IMR-90 (cell line): ENCODE measurements at regions not wholly inside any gene's neighbourhood (a gene's known extent, or its start where the extent isn't known, plus 50 kb on each side); places are given as distances from the start of the nearest gene placed in this dataset.

Experiments used
- ATAC-seq: fragments of 200-7000 bp; cut with Tn5 transposase; 2 replicates; pipeline ENCODE4 v1.9.1; 2020; ENCODE audit warnings: low read depth, mild to moderate bottlenecking, moderate library complexity
- BruUV-seq: library from RNA; stranded (reverse); fragments of 400-500 nt; replicated peaks from 2 replicates; lab custom pipeline; 2021; lab: Mats Ljungman, UMichigan
- CTCF ChIA-PET: fragments of 300-600 bp; formaldehyde crosslinking; extraction: SDS; loops from one replicate; lab custom pipeline; 2021; ENCODE audit warnings: antibody characterized with exemption; lab: Yijun Ruan, JAX
- POLR2A ChIA-PET: fragments of 300-600 bp; sonication (Branson Sonifier 250); formaldehyde crosslinking; loops from one replicate; lab custom pipeline; 2022; ENCODE audit warnings: antibody characterized with exemption; ENCODE audit not compliant: unreplicated experiment; lab: Charles Lee
- DNase-seq: peaks from one replicate; pipeline ENCODE4 v3.0.0; 2013
- H2AFZ ChIP-seq: replicated peaks from 2 replicates; pipeline ENCODE3; 2013; ENCODE audit warnings: low read length, mild to moderate bottlenecking; ENCODE audit not compliant: poor library complexity
- H2AK5ac ChIP-seq: 2 replicates; pipeline ENCODE4 v1.6.1; 2013; ENCODE audit warnings: low read depth, low read length, inconsistent platforms
- H2AK9ac ChIP-seq: replicated peaks from 2 replicates; pipeline ENCODE3; 2013; ENCODE audit warnings: mild to moderate bottlenecking, low read depth, low read length, moderate library complexity; ENCODE audit not compliant: poor library complexity
- H2BK120ac ChIP-seq: 2 replicates; pipeline ENCODE4 v1.6.1; 2013; ENCODE audit warnings: low read depth, low read length, inconsistent platforms
- H2BK15ac ChIP-seq: 3 replicates; pipeline ENCODE4 v1.6.1; 2013; ENCODE audit warnings: low read depth, low read length, inconsistent platforms
- H2BK20ac ChIP-seq: 2 replicates; pipeline ENCODE4 v1.6.1; 2013; ENCODE audit warnings: low read depth, mild to moderate bottlenecking, inconsistent platforms, low read length, moderate library complexity
- H2BK5ac ChIP-seq: 2 replicates; pipeline ENCODE4 v1.6.1; 2013; ENCODE audit warnings: mild to moderate bottlenecking, low read depth, low read length, inconsistent platforms; ENCODE audit not compliant: poor library complexity, severe bottlenecking
- H3K14ac ChIP-seq: replicated peaks from 2 replicates; pipeline ENCODE4 v1.6.1; 2013; ENCODE audit warnings: low read depth, low read length, inconsistent platforms
- H3K18ac ChIP-seq: 2 replicates; pipeline ENCODE4 v1.6.1; 2013; ENCODE audit warnings: low read depth, low read length, control low read depth
- H3K23ac ChIP-seq: 2 replicates; pipeline ENCODE4 v1.6.1; 2013; ENCODE audit warnings: low read depth, low read length, inconsistent platforms
- H3K27ac ChIP-seq: 2 replicates; pipeline ENCODE4 v1.5.1; 2013; ENCODE audit warnings: mild to moderate bottlenecking, control low read depth, low read length; ENCODE audit not compliant: insufficient read depth
- H3K27me3 ChIP-seq: 2 replicates; pipeline ENCODE4 v1.6.1; 2013; ENCODE audit warnings: low read length; ENCODE audit not compliant: control insufficient read depth, insufficient read depth
- H3K36me3 ChIP-seq: 2 replicates; pipeline ENCODE4 v1.6.1; 2013; ENCODE audit warnings: low read length, mixed read lengths; ENCODE audit not compliant: control insufficient read depth, insufficient read depth
- H3K4ac ChIP-seq: 2 replicates; pipeline ENCODE4 v1.6.1; 2013; ENCODE audit warnings: low read depth, low read length, inconsistent platforms
- H3K4me1 ChIP-seq: 2 replicates; pipeline ENCODE4 v1.6.1; 2013; ENCODE audit warnings: low read length, mixed read lengths; ENCODE audit not compliant: control insufficient read depth, insufficient read depth
- H3K4me2 ChIP-seq: 2 replicates; pipeline ENCODE4 v1.6.1; 2013; ENCODE audit warnings: low read depth, mild to moderate bottlenecking, control low read depth, low read length, moderate library complexity
- H3K4me3 ChIP-seq: 2 replicates; pipeline ENCODE4 v1.5.1; 2013; ENCODE audit warnings: low read depth, mild to moderate bottlenecking, control low read depth, low read length, moderate library complexity; ENCODE audit not compliant: insufficient read depth
- H3K56ac ChIP-seq: 2 replicates; pipeline ENCODE4 v1.6.1; 2013; ENCODE audit warnings: low read length, inconsistent platforms; ENCODE audit not compliant: insufficient read depth; ENCODE audit errors: extremely low read depth
- H3K79me1 ChIP-seq, 2 experiments: 2 replicates each; pipeline ENCODE4 v1.6.1; 2013; ENCODE audit warnings: low read length in 2 of 2, inconsistent platforms in 1 of 2, low read depth in 1 of 2
- H3K9ac ChIP-seq: 2 replicates; pipeline ENCODE4 v1.6.1; 2013; ENCODE audit warnings: low read depth, low read length, control low read depth
- H3K9me1 ChIP-seq: 2 replicates; pipeline ENCODE4 v1.6.1; 2013; ENCODE audit warnings: low read length, inconsistent platforms; ENCODE audit not compliant: insufficient read depth
- H3K9me3 ChIP-seq: 2 replicates; pipeline ENCODE4 v1.6.1; 2013; ENCODE audit warnings: low read length; ENCODE audit not compliant: control insufficient read depth, insufficient read depth
- H4K20me1 ChIP-seq: 2 replicates; pipeline ENCODE4 v1.6.1; 2013; ENCODE audit warnings: low read length, inconsistent platforms; ENCODE audit not compliant: insufficient read depth
- H4K5ac ChIP-seq: 2 replicates; pipeline ENCODE4 v1.6.1; 2013; ENCODE audit warnings: mild to moderate bottlenecking, low read depth, low read length, control low read depth
- H4K8ac ChIP-seq, 2 experiments: 2 replicates each; pipeline ENCODE4 v1.6.1; 2013; ENCODE audit warnings: low read depth in 2 of 2, low read length in 2 of 2, control low read depth in 1 of 2, inconsistent platforms in 1 of 2
- H4K91ac ChIP-seq: 2 replicates; pipeline ENCODE4 v1.6.1; 2013; ENCODE audit warnings: low read depth, low read length, inconsistent platforms; ENCODE audit not compliant: insufficient read depth
- CHD1 ChIP-seq: IDR thresholded peaks from 2 replicates; pipeline ENCODE4 v1.6.1; 2012; ENCODE audit warnings: low read depth, low read length, improper control_type of control experiment
- MAFK ChIP-seq: IDR thresholded peaks from 2 replicates; pipeline ENCODE4 v1.6.1; 2012; ENCODE audit warnings: low read depth, low read length, improper control_type of control experiment
- POLR2A ChIP-seq: IDR thresholded peaks from 2 replicates; pipeline ENCODE4 v1.6.1; 2012; ENCODE audit warnings: mild to moderate bottlenecking, low read depth, low read length
- WGBS, 2 experiments: methylation state at CpG; one replicate each; pipeline versions ENCODE4 v1.1.5 to v1.1.7; 2013; ENCODE audit warnings: missing lambda C conversion rate in 2 of 2; ENCODE audit not compliant: insufficient read length in 1 of 2; ENCODE audit errors: extremely low coverage in 2 of 2; 5-methylcytosine and 5-hydroxymethylcytosine counted together
- dilution Hi-C: fragments of 300-500 bp; cut with HindIII; formaldehyde crosslinking; loops from one replicate; pipeline ENCODE4 v1.14.3; 2018; ENCODE audit warnings: low sequenced_read_pairs; ENCODE audit not compliant: unreplicated experiment
- in situ Hi-C: fragments of 300-500 bp; cut with MboI; formaldehyde crosslinking; loops from 3 replicates; pipeline ENCODE4 v1.14.3; 2019; ENCODE audit warnings: low sequenced_read_pairs, inconsistent platforms, mixed read lengths
- intact Hi-C: fragments of 100-400 bp; cut with micrococcal nuclease; formaldehyde crosslinking; loops from 2 replicates; pipeline ENCODE4 v1.10.0; 2022

DNA sequence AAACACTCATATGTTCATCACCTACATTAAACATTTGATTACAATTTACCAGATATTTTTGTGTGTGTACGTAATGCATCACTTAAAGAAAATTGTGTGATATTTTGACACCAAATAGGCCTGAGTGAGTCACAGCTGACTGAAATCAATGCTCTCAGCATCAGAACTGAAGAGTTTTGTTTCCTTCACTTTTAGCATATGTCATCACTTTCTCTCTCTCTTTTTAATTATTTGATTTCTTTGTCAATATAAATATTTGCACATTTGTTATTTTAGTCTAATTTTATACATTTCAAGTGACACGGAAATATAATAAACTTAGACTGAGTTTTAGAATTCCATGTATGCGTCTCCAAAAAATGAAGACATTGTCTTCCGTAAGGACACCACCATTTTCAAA lies 545.3 kb downstream of the PTPRC start:
- dilution Hi-C loops (no loop called here), in situ Hi-C loops (no loop called here), intact Hi-C loops (no loop called here)
- no peak for DNase-seq
- Histone ChIP-seq H3K79me1 (no peaks in the 10 kb centered on the region), H3K18ac (no peak overlapping the region), H3K14ac (no peak overlapping the region), H2BK120ac (no peak overlapping the region), H2AK9ac (no peak overlapping the region), H4K91ac (no peak overlapping the region), H2AFZ (no peak overlapping the region), H4K5ac (no peak overlapping the region), H2BK5ac (no peak overlapping the region), H3K23ac (no peak overlapping the region), H3K36me3 (no peaks in the 10 kb centered on the region), H4K20me1 (no peaks in the 10 kb centered on the region), H3K9me3 (no peaks in the 10 kb centered on the region), H2BK20ac (no peak overlapping the region), H3K27ac (no peak overlapping the region), H2AK5ac (no peak overlapping the region), H2BK15ac (no peak overlapping the region), H3K56ac (no peak overlapping the region), H3K27me3 (no peaks in the 10 kb centered on the region), H3K9ac (no peak overlapping the region), H3K4me2 (no peak overlapping the region), H3K4me3 (no peak overlapping the region), H3K4me1 (no peaks in the 10 kb centered on the region), H3K9me1 (no peaks in the 10 kb centered on the region), H3K4ac (no peak overlapping the region), H4K8ac (no peak overlapping the region)
- no CpG with 5 or more reads among the region's 4 CpGs for WGBS, 2 experiments
- CTCF ChIA-PET, result no interaction called here
- POLR2A ChIA-PET, result no interaction called here
- TF ChIP-seq POLR2A (no peak), CHD1 (no peak), MAFK (peak; percentile 88)
- ATAC-seq, result no peak
- BruUV-seq, result no TSS peak
